ENCODE measurements at regions not wholly inside any gene's neighbourhood (a gene's known extent, or its start where the extent isn't known, plus 50 kb on each side); places are given as distances from the start of the nearest gene placed in this dataset.

DNA sequence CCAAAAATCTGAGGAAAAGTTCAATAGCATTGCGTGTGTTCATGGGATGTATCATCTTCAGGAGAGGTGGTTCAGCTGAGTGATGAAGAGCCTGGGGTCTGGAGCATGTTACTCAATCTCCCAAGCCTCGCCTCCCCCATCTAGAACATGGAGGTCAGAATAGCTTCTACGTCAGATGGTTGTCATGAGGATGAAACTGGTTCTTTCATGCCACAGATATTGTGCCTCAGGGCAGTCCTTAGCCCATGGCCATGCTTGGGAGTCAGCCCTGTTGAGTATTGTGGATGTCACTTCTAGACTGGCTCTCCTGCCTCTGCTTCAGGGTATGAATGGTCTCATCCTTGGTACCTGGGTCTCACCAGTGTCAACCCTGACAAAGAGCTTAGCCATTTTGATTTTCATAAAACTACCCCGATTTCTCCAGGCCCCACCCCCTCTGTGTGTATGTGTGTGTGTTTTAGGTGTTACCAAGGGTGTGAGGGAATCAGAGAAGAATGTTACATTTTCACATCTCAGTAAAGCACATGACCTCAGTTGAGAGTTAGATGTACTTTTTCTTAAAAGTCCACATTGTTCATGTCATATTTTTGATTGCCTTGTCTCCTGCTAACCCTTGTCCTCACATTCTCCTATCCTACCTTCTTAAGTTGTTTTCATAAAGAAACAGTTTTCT, 97.8 kb upstream of the CD180 start:
- H3K9me3 ChIP-seq (replicated peaks; ENCODE audit: control insufficient read depth, insufficient read depth, low read length), result no peaks in the 10 kb centered on the region
- CTCF ChIA-PET, result interaction anchor here (1.3 kb wide), 1 partner anchor 48 kb away, joined by 3 read pairs; no protein-coding TSS in a partner anchor
- TF ChIP-seq BCL11A (IDR thresholded peaks at IDR 0.05; ENCODE audit: low read depth, low read length) (no peak), RAD21 (IDR thresholded peaks at IDR 0.05; ENCODE audit: insufficient read depth, low read depth, low read length) (no peak), CREM (IDR thresholded peaks at IDR 0.05; ENCODE audit: low read depth) (no peak), IRF4 (IDR thresholded peaks at IDR 0.05; ENCODE audit: low read depth, low read length) (no peak), KAT2A (conservative IDR thresholded peaks at IDR 0.05; ENCODE audit: control insufficient read depth, low read depth, low read length) (no peak), ZBED1 (IDR thresholded peaks at IDR 0.05; ENCODE audit: borderline replicate concordance) (no peak), EZH2 (IDR thresholded peaks at IDR 0.05; ENCODE audit: borderline replicate concordance, control insufficient read depth, low read depth, low read length) (no peak), SUZ12 (IDR thresholded peaks at IDR 0.05; ENCODE audit: unreplicated experiment) (no peak), DPF2 (IDR thresholded peaks at IDR 0.05) (no peak), EGR1 (IDR thresholded peaks at IDR 0.05; ENCODE audit: borderline replicate concordance in 1 of 2, low read depth in 2 of 2, low read length in 2 of 2) (no peak), KLF5 (IDR thresholded peaks at IDR 0.05; ENCODE audit: partially characterized antibody) (no peak), POLR2A (IDR thresholded peaks at IDR 0.05; ENCODE audit: low read depth, low read length) (no peak), ZBTB33 (IDR thresholded peaks at IDR 0.05) (no peak), RB1 (IDR thresholded peaks at IDR 0.05; ENCODE audit: borderline replicate concordance) (no peak), RBBP5 (conservative IDR thresholded peaks at IDR 0.05) (no peak), CBFB (IDR thresholded peaks at IDR 0.05; ENCODE audit: low read depth) (no peak), PML (IDR thresholded peaks at IDR 0.05; ENCODE audit: low read length) (no peak)
- TF ChIP-seq, protein P1, sequence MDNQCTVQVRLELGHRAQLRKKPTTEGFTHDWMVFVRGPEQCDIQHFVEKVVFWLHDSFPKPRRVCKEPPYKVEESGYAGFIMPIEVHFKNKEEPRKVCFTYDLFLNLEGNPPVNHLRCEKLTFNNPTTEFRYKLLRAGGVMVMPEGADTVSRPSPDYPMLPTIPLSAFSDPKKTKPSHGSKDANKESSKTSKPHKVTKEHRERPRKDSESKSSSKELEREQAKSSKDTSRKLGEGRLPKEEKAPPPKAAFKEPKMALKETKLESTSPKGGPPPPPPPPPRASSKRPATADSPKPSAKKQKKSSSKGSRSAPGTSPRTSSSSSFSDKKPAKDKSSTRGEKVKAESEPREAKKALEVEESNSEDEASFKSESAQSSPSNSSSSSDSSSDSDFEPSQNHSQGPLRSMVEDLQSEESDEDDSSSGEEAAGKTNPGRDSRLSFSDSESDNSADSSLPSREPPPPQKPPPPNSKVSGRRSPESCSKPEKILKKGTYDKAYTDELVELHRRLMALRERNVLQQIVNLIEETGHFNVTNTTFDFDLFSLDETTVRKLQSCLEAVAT (IDR thresholded peaks at IDR 0.05), result no peak
- TF ChIP-seq, protein P2, sequence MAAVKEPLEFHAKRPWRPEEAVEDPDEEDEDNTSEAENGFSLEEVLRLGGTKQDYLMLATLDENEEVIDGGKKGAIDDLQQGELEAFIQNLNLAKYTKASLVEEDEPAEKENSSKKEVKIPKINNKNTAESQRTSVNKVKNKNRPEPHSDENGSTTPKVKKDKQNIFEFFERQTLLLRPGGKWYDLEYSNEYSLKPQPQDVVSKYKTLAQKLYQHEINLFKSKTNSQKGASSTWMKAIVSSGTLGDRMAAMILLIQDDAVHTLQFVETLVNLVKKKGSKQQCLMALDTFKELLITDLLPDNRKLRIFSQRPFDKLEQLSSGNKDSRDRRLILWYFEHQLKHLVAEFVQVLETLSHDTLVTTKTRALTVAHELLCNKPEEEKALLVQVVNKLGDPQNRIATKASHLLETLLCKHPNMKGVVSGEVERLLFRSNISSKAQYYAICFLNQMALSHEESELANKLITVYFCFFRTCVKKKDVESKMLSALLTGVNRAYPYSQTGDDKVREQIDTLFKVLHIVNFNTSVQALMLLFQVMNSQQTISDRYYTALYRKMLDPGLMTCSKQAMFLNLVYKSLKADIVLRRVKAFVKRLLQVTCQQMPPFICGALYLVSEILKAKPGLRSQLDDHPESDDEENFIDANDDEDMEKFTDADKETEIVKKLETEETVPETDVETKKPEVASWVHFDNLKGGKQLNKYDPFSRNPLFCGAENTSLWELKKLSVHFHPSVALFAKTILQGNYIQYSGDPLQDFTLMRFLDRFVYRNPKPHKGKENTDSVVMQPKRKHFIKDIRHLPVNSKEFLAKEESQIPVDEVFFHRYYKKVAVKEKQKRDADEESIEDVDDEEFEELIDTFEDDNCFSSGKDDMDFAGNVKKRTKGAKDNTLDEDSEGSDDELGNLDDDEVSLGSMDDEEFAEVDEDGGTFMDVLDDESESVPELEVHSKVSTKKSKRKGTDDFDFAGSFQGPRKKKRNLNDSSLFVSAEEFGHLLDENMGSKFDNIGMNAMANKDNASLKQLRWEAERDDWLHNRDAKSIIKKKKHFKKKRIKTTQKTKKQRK (IDR thresholded peaks at IDR 0.05; ENCODE audit: low read depth, low read length), result no peak
- SMC1A ChIA-PET (ENCODE audit: uncharacterized antibody, unreplicated experiment), result interaction anchor here (1.4 kb wide), 1 partner anchor 12 kb away, joined by 4 read pairs; no protein-coding TSS in a partner anchor
- H2AFZ ChIP-seq (ENCODE audit: control insufficient read depth, low read depth, low read length), result no peak overlapping the region
- H3K36me3 ChIP-seq (ENCODE audit: control insufficient read depth in 2 of 2, insufficient read depth in 2 of 2, low read length in 1 of 2), result no peaks in the 10 kb centered on the region
- H3K4me3 ChIP-seq, result no peak overlapping the region
- H3K4me2 ChIP-seq (ENCODE audit: control insufficient read depth, insufficient read depth), result no peak overlapping the region
- no peaks in the 10 kb centered on the region for H3K27me3 ChIP-seq (replicated peaks in 1 of 2; ENCODE audit: control insufficient read depth in 2 of 2, insufficient read depth in 2 of 2, low read length in 1 of 2)
- FAIRE-seq, result no peak
- no TSS peak for BruUV-seq (replicated peaks)
- no peak for DNase-seq (ENCODE audit: low read depth, low spot score)
- H3K9ac ChIP-seq (ENCODE audit: control insufficient read depth, insufficient read depth, low read length), result no peak overlapping the region
- H4K20me1 ChIP-seq (ENCODE audit: control insufficient read depth, insufficient read depth), result no peaks in the 10 kb centered on the region
- no peaks in the 10 kb centered on the region for H3K79me2 ChIP-seq (ENCODE audit: control insufficient read depth, insufficient read depth, low read length)
- in situ Hi-C loops (cut with MboI) (no loop called here), intact Hi-C loops (cut with micrococcal nuclease; ENCODE audit: unreplicated experiment) (no loop called here)
- H3K4me1 ChIP-seq (ENCODE audit: control insufficient read depth, insufficient read depth, low read length), result no peaks in the 10 kb centered on the region
- POLR2A ChIA-PET, result no interaction called here
- WGBS (ENCODE audit: insufficient coverage, insufficient replicate concordance, low lambda C conversion rate, missing lambda C conversion rate), result 26% methylated on average over 4 of the region's 4 CpGs
- H3K27ac ChIP-seq (ENCODE audit: control insufficient read depth, insufficient read depth), result no peak overlapping the region
- RAD21 ChIA-PET (ENCODE audit: unreplicated experiment), result no interaction called here
- ATAC-seq, result no peak
